H9 (cell line): ENCODE measurements at regions not wholly inside any gene's neighbourhood (a gene's known extent, or its start where the extent isn't known, plus 50 kb on each side); places are given as distances from the start of the nearest gene placed in this dataset.

Experiments used
- DNase-seq: peaks from one replicate; pipeline ENCODE4 v3.0.0-alpha.2; 2017
- H2AFZ ChIP-seq: one replicate; pipeline ENCODE4 v1.6.1; 2013; ENCODE audit warnings: mild to moderate bottlenecking, low read length, control low read depth, moderate library complexity
- H2AK5ac ChIP-seq: 2 replicates; pipeline ENCODE4 v1.6.1; 2013; ENCODE audit warnings: low read length, control low read depth, mixed read lengths; ENCODE audit not compliant: insufficient read length
- H2BK120ac ChIP-seq: one replicate; pipeline ENCODE4 v1.6.1; 2013; ENCODE audit warnings: low read depth, mild to moderate bottlenecking, low read length, control low read depth, inconsistent platforms; ENCODE audit not compliant: poor library complexity, severe bottlenecking
- H2BK12ac ChIP-seq: 2 replicates; pipeline ENCODE4 v1.6.1; 2013; ENCODE audit warnings: low read length, control low read depth, mixed read lengths, low read depth; ENCODE audit not compliant: insufficient read length
- H2BK15ac ChIP-seq: 2 replicates; pipeline ENCODE4 v1.6.1; 2013; ENCODE audit warnings: low read depth, low read length, control low read depth
- H2BK20ac ChIP-seq: one replicate; pipeline ENCODE4 v1.6.1; 2013; ENCODE audit warnings: low read depth, mild to moderate bottlenecking, low read length, control low read depth, inconsistent platforms; ENCODE audit not compliant: poor library complexity, severe bottlenecking
- H2BK5ac ChIP-seq: 2 replicates; pipeline ENCODE4 v1.6.1; 2013; ENCODE audit warnings: low read length, control low read depth, mixed read lengths; ENCODE audit not compliant: insufficient read length
- H3K14ac ChIP-seq: 2 replicates; pipeline ENCODE4 v1.6.1; 2013; ENCODE audit warnings: low read length, control low read depth; ENCODE audit not compliant: insufficient read depth
- H3K18ac ChIP-seq: 2 replicates; pipeline ENCODE4 v1.6.1; 2013; ENCODE audit warnings: low read depth, mild to moderate bottlenecking, mixed read lengths, low read length, control low read depth; ENCODE audit not compliant: insufficient read length
- H3K23ac ChIP-seq: 2 replicates; pipeline ENCODE4 v1.6.1; 2013; ENCODE audit warnings: low read length, control low read depth, mixed read lengths, low read depth; ENCODE audit not compliant: insufficient read length
- H3K23me2 ChIP-seq: 2 replicates; pipeline ENCODE4 v1.6.1; 2013; ENCODE audit warnings: low read depth, mild to moderate bottlenecking, mixed read lengths, low read length, control low read depth; ENCODE audit not compliant: insufficient read length, poor library complexity, severe bottlenecking
- H3K27ac ChIP-seq: 2 replicates; pipeline ENCODE4 v1.5.1; 2013; ENCODE audit warnings: low read length, control low read depth, mixed read lengths, low read depth; ENCODE audit not compliant: insufficient read length
- H3K27me3 ChIP-seq: 2 replicates; pipeline ENCODE4 v1.6.1; 2013; ENCODE audit warnings: low read length, control low read depth, inconsistent platforms; ENCODE audit not compliant: insufficient read depth
- H3K4ac ChIP-seq: 2 replicates; pipeline ENCODE4 v1.6.1; 2013; ENCODE audit warnings: low read depth, mild to moderate bottlenecking, control low read depth, inconsistent platforms, low read length, moderate library complexity
- H3K4me1 ChIP-seq: 2 replicates; pipeline ENCODE4 v1.6.1; 2013; ENCODE audit warnings: low read length, control low read depth, inconsistent platforms; ENCODE audit not compliant: insufficient read depth
- H3K4me2 ChIP-seq: 2 replicates; pipeline ENCODE4 v1.6.1; 2013; ENCODE audit warnings: low read length, control low read depth, mixed read lengths; ENCODE audit not compliant: insufficient read length, insufficient read depth
- H3K56ac ChIP-seq: 2 replicates; pipeline ENCODE4 v1.6.1; 2013; ENCODE audit warnings: low read depth, mild to moderate bottlenecking, mixed read lengths, low read length, control low read depth; ENCODE audit not compliant: insufficient read length
- H3K79me1 ChIP-seq: 2 replicates; pipeline ENCODE4 v1.6.1; 2013; ENCODE audit warnings: low read depth, mild to moderate bottlenecking, moderate library complexity, low read length, control low read depth, inconsistent platforms; ENCODE audit not compliant: insufficient read depth, poor library complexity, severe bottlenecking
- H3K79me2 ChIP-seq: 2 replicates; pipeline ENCODE4 v1.6.1; 2013; ENCODE audit warnings: low read length, control low read depth, inconsistent platforms; ENCODE audit not compliant: insufficient read depth
- H3K9ac ChIP-seq: 2 replicates; pipeline ENCODE4 v1.6.1; 2013; ENCODE audit warnings: low read length, control low read depth, mixed read lengths; ENCODE audit not compliant: insufficient read length; ENCODE audit errors: extremely low read depth
- H3K9me3 ChIP-seq: one replicate; pipeline ENCODE4 v1.6.1; 2013; ENCODE audit warnings: low read depth, low read length, inconsistent platforms; ENCODE audit not compliant: control insufficient read depth
- H3T11ph ChIP-seq: one replicate; pipeline ENCODE4 v1.6.1; 2013; ENCODE audit warnings: mild to moderate bottlenecking, low read length, control low read depth, inconsistent platforms
- H4K20me1 ChIP-seq: one replicate; pipeline ENCODE4 v1.6.1; 2013; ENCODE audit not compliant: control insufficient read depth, insufficient read length, insufficient read depth
- H4K5ac ChIP-seq: 2 replicates; pipeline ENCODE4 v1.6.1; 2013; ENCODE audit warnings: low read depth, mild to moderate bottlenecking, mixed read lengths, low read length, control low read depth; ENCODE audit not compliant: insufficient read length
- H4K8ac ChIP-seq: replicated peaks from 2 replicates; pipeline ENCODE4 v1.6.1; 2013; ENCODE audit warnings: low read length, control low read depth, mixed read lengths, low read depth; ENCODE audit not compliant: insufficient read length
- H4K91ac ChIP-seq: 2 replicates; pipeline ENCODE4 v1.6.1; 2013; ENCODE audit warnings: low read depth, mild to moderate bottlenecking, moderate library complexity, mixed read lengths, low read length, control low read depth; ENCODE audit not compliant: insufficient read length
- H3K27ac Mint-ChIP-seq, 3 experiments: 2 replicates in 2 of 3; 3 replicates in 1 of 3; pipeline ENCODE4 v1.8.0; 2020 to 2021; ENCODE audit warnings: mixed read lengths in 3 of 3, mild to moderate bottlenecking in 1 of 3, moderate library complexity in 1 of 3
- H3K27me3 Mint-ChIP-seq: 2 replicates; pipeline ENCODE4 v1.8.0; 2021; ENCODE audit warnings: low read depth, mild to moderate bottlenecking, moderate library complexity, mixed read lengths
- H3K36me3 Mint-ChIP-seq, 3 experiments: 2 replicates in 2 of 3; 3 replicates in 1 of 3; pipeline ENCODE4 v1.8.0; 2020 to 2021; ENCODE audit warnings: low read depth in 3 of 3, mixed read lengths in 3 of 3; ENCODE audit not compliant: insufficient read depth in 1 of 3
- H3K4me1 Mint-ChIP-seq, 2 experiments: 2 replicates each; pipeline ENCODE4 v1.8.0; 2020; ENCODE audit warnings: mixed read lengths in 2 of 2
- H3K4me3 Mint-ChIP-seq, 2 experiments: 2 replicates in 1 of 2; 3 replicates in 1 of 2; pipeline ENCODE4 v1.8.0; 2020 to 2021; ENCODE audit warnings: mild to moderate bottlenecking in 2 of 2, mixed read lengths in 2 of 2, moderate library complexity in 1 of 2
- H3K9me3 Mint-ChIP-seq, 2 experiments: 2 replicates in 1 of 2; 3 replicates in 1 of 2; pipeline ENCODE4 v1.8.0; 2020; ENCODE audit warnings: mild to moderate bottlenecking in 2 of 2, mixed read lengths in 2 of 2, moderate library complexity in 1 of 2
- WGBS: extraction: QIAGEN DNeasy Blood & Tissue Kit; methylation state at CpG from one replicate; pipeline ENCODE4 v1.1.7; 2013; ENCODE audit warnings: missing lambda C conversion rate, low lambda C conversion rate, mixed read lengths; ENCODE audit not compliant: insufficient read length; ENCODE audit errors: extremely low coverage; 5-methylcytosine and 5-hydroxymethylcytosine counted together
- TF ChIP-seq, protein P1 (sequence below): fragments of 200-600 bp; sonication (generic); conservative IDR thresholded peaks from 3 replicates; pipeline ENCODE4 v1.8.0; 2021; ENCODE audit warnings: antibody characterized with exemption, mild to moderate bottlenecking

DNA sequence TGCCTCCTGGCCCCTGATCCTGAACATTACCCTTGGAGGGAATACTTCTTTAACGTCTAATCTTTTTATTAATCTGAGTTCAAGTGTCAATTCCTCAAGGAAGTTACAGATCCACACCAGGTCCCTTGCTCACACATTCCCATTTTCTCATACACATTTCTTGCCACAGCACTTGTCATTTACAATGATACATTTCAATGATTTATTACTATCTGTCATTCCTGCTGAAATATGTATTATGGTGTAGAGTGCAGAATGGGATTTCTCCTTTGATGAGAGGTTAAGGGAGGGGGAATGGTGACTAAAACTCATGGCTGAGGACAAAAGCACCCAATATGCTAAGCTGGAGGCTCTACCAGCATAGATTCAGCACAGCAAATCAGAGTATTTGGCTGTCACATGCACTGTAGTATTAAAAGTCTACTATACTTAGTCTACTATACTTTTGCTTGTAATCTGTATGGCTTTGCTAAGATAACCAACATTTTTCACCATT is 982.5 kb downstream of the TTLL7 start:
- Histone ChIP-seq H3K23me2 (no peaks in the 10 kb centered on the region), H3K4me1 (no peaks in the 10 kb centered on the region), H3K9ac (no peak overlapping the region), H3K23ac (no peak overlapping the region), H4K5ac (no peak overlapping the region), H3K18ac (no peak overlapping the region), H3K79me1 (no peaks in the 10 kb centered on the region), H2BK15ac (no peak overlapping the region), H3K4ac (no peak overlapping the region), H3K27ac (no peak overlapping the region), H3T11ph (no peak overlapping the region), H3K4me2 (no peak overlapping the region), H2BK5ac (no peak overlapping the region), H3K9me3 (peaks cover 13% of the 10 kb centered on the region), H2BK20ac (no peak overlapping the region), H2BK12ac (no peak overlapping the region), H2AK5ac (no peak overlapping the region), H2BK120ac (no peak overlapping the region), H4K20me1 (no peaks in the 10 kb centered on the region), H3K56ac (no peak overlapping the region), H4K8ac (no peak overlapping the region), H3K27me3 (no peaks in the 10 kb centered on the region), H3K14ac (no peak overlapping the region), H2AFZ (no peak overlapping the region), H3K79me2 (no peaks in the 10 kb centered on the region), H4K91ac (no peak overlapping the region)
- TF ChIP-seq, protein P1, sequence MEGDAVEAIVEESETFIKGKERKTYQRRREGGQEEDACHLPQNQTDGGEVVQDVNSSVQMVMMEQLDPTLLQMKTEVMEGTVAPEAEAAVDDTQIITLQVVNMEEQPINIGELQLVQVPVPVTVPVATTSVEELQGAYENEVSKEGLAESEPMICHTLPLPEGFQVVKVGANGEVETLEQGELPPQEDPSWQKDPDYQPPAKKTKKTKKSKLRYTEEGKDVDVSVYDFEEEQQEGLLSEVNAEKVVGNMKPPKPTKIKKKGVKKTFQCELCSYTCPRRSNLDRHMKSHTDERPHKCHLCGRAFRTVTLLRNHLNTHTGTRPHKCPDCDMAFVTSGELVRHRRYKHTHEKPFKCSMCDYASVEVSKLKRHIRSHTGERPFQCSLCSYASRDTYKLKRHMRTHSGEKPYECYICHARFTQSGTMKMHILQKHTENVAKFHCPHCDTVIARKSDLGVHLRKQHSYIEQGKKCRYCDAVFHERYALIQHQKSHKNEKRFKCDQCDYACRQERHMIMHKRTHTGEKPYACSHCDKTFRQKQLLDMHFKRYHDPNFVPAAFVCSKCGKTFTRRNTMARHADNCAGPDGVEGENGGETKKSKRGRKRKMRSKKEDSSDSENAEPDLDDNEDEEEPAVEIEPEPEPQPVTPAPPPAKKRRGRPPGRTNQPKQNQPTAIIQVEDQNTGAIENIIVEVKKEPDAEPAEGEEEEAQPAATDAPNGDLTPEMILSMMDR = no peak
- Mint-ChIP-seq H3K36me3 (peaks cover 0 to 15% (median 14%) of the 10 kb centered on the region in 3 experiments; a peak in 5 of 7 replicates), H3K4me1 (peaks cover 0 to 4% of the 10 kb centered on the region in 2 experiments; a peak in 2 of 4 replicates), H3K27me3 (no peaks in the 10 kb centered on the region), H3K9me3 (peaks cover 6 to 8% of the 10 kb centered on the region in 2 experiments; a peak in 4 of 5 replicates), H3K27ac (no peak overlapping the region), H3K4me3 (no peak overlapping the region)
- no CpG with 5 or more reads among the region's 1 CpG for WGBS
- DNase-seq = no peak
